ENCODE measurements at regions not wholly inside any gene's neighbourhood (a gene's known extent, or its start where the extent isn't known, plus 50 kb on each side); places are given as distances from the start of the nearest gene placed in this dataset.

DNA sequence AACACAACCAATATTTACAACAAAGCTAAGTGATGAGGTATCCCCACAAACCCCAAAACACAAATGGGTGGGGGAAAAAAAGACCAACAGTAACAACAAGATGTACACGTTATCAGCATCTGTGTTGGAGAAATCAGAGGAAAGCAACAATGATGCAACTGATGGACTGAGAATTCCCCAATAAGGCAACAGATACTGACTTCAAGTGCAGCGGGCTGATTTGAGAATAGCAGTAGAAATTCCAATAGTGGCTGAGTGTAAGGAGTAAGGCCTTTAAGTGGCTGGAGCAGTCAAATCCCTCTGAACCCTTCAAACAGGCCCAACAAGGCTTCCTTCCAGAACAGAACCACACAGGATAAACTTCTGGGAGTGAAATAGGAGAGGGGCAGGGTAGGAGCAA lies 97.6 kb downstream of the TM2D1 start:
- H2AFZ ChIP-seq, result no peak overlapping the region
- no peaks in the 10 kb centered on the region for H4K20me1 ChIP-seq (ENCODE audit: insufficient read depth)
- no peaks in the 10 kb centered on the region for H3K4me1 ChIP-seq (ENCODE audit: insufficient read depth)
- in situ Hi-C loops (cut with MboI), result no loop called here
- no peaks in the 10 kb centered on the region for H3K36me3 ChIP-seq (ENCODE audit: low read depth)
- no peaks in the 10 kb centered on the region for H3K9me2 ChIP-seq (ENCODE audit: insufficient read depth)
- H3F3A ChIP-seq (ENCODE audit: insufficient read depth), result no peaks in the 10 kb centered on the region
- no peaks in the 10 kb centered on the region for H3K79me2 ChIP-seq (ENCODE audit: insufficient read depth)
- DNase-seq, result no peak
- 78 to 90% methylated on average over 2 of the region's 2 CpGs for WGBS, 2 experiments (ENCODE audit: low coverage in 1 of 2, low lambda C conversion rate in 2 of 2, missing lambda C conversion rate in 2 of 2)
- no peak overlapping the region for H3K4me2 ChIP-seq (ENCODE audit: unreplicated experiment)
- H3K9ac ChIP-seq, result no peak overlapping the region
- no peaks in the 10 kb centered on the region for H3K27me3 ChIP-seq (replicated peaks; ENCODE audit: insufficient read depth)
- H3K4me3 ChIP-seq, result no peak overlapping the region
- no peak overlapping the region for H3K27ac ChIP-seq
- no peak for TF ChIP-seq EZH2phosphoT487 (IDR thresholded peaks at IDR 0.05; ENCODE audit: insufficient read depth, low read depth)
- TF ChIP-seq EZH2 (IDR thresholded peaks at IDR 0.05; ENCODE audit: insufficient read depth, poor library complexity, severe bottlenecking), result no peak
- H3K9me3 ChIP-seq (ENCODE audit: low read depth), result no peaks in the 10 kb centered on the region

DNA sequence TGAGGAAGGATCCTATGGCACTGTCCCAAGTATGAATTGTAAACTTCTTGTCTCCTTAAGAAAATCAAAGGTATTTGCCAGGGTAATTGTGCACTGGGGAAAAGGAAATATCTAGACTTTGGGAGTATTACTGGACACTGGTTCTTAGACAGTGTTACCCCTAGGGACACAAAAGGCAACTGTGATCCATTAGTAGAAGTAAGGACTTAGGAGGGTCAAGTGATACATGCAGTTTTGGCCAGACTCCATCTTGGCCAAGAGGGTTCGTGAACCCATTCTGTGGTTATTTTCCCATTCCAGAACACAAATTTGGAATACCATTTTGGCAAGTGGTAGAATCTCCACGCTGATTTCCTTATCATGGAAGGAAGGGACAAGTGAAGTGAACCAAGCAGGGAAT lies 98.1 kb downstream of the TM2D1 start:
- no peak overlapping the region for H2AFZ ChIP-seq
- no peaks in the 10 kb centered on the region for H3K79me2 ChIP-seq (ENCODE audit: insufficient read depth)
- no peak overlapping the region for H3K9ac ChIP-seq
- no peaks in the 10 kb centered on the region for H3K27me3 ChIP-seq (replicated peaks; ENCODE audit: insufficient read depth)
- H3K4me1 ChIP-seq (ENCODE audit: insufficient read depth), result no peaks in the 10 kb centered on the region
- TF ChIP-seq EZH2phosphoT487 (IDR thresholded peaks at IDR 0.05; ENCODE audit: insufficient read depth, low read depth) (no peak), EZH2 (IDR thresholded peaks at IDR 0.05; ENCODE audit: insufficient read depth, poor library complexity, severe bottlenecking) (no peak)
- no peak for DNase-seq
- H3K9me3 ChIP-seq (ENCODE audit: low read depth), result no peaks in the 10 kb centered on the region
- WGBS, 2 experiments (ENCODE audit: low coverage in 1 of 2, low lambda C conversion rate in 2 of 2, missing lambda C conversion rate in 2 of 2), result 48 to 70% methylated on average over 2 of the region's 2 CpGs
- in situ Hi-C loops (cut with MboI), result no loop called here
- no peaks in the 10 kb centered on the region for H3K9me2 ChIP-seq (ENCODE audit: insufficient read depth)
- no peak overlapping the region for H3K4me2 ChIP-seq (ENCODE audit: unreplicated experiment)
- H4K20me1 ChIP-seq (ENCODE audit: insufficient read depth), result no peaks in the 10 kb centered on the region
- no peaks in the 10 kb centered on the region for H3K36me3 ChIP-seq (ENCODE audit: low read depth)
- H3K27ac ChIP-seq, result no peak overlapping the region
- no peaks in the 10 kb centered on the region for H3F3A ChIP-seq (ENCODE audit: insufficient read depth)
- no peak overlapping the region for H3K4me3 ChIP-seq

DNA sequence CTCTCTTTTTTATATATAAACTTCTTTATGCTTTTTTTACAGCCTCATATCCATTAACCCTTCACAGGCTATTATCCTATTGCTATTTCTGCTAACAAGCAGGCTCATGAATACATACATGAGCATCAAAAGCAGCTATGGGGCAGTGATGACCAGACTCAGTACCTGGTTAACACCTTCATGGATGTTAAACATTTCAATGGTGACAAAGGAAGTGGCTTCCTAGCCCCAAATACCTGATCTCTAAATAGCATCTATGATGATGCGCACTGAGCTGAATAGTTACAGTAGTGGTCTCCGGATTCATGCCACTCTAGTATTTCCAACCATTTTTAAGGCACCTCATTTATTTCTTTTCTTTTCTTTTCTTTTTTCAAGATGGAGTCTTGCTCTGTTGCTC lies 101.1 kb downstream of the TM2D1 start:
- H3K79me2 ChIP-seq (ENCODE audit: insufficient read depth), result no peaks in the 10 kb centered on the region
- H3K4me3 ChIP-seq, result no peak overlapping the region
- 89 to 92% methylated on average over 2 of the region's 2 CpGs for WGBS, 2 experiments (ENCODE audit: low coverage in 1 of 2, low lambda C conversion rate in 2 of 2, missing lambda C conversion rate in 2 of 2)
- DNase-seq, result no peak
- no peaks in the 10 kb centered on the region for H3F3A ChIP-seq (ENCODE audit: insufficient read depth)
- H3K36me3 ChIP-seq (ENCODE audit: low read depth), result no peaks in the 10 kb centered on the region
- no peaks in the 10 kb centered on the region for H3K4me1 ChIP-seq (ENCODE audit: insufficient read depth)
- in situ Hi-C loops (cut with MboI), result no loop called here
- no peak overlapping the region for H3K4me2 ChIP-seq (ENCODE audit: unreplicated experiment)
- no peaks in the 10 kb centered on the region for H3K9me2 ChIP-seq (ENCODE audit: insufficient read depth)
- H2AFZ ChIP-seq, result no peak overlapping the region
- H3K9ac ChIP-seq, result no peak overlapping the region
- H3K27me3 ChIP-seq (replicated peaks; ENCODE audit: insufficient read depth), result no peaks in the 10 kb centered on the region
- no peak for TF ChIP-seq EZH2 (IDR thresholded peaks at IDR 0.05; ENCODE audit: insufficient read depth, poor library complexity, severe bottlenecking)
- H3K9me3 ChIP-seq (ENCODE audit: low read depth), result no peaks in the 10 kb centered on the region
- no peaks in the 10 kb centered on the region for H4K20me1 ChIP-seq (ENCODE audit: insufficient read depth)
- H3K27ac ChIP-seq, result no peak overlapping the region

DNA sequence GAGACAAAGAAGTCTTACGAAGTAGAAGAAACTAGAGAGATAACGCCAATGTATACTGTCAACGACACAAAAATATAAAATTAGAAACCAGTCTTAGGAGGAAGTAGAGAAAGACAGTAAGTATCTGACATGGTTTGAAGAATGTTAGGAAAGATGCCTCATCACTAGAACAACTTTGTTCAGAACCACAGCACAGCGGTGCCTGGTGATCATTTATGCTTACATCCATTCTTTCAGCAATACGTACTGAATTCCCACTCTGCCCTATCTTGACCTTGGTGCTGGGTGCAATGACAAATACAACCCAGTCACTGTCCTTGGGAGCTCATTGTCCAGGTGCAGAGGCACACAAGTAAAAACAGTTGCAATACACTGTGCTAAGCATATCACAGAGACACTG lies 104.4 kb downstream of the TM2D1 start:
- Histone ChIP-seq H3K9me2 (ENCODE audit: insufficient read depth) (no peaks in the 10 kb centered on the region), H3K4me3 (no peak overlapping the region), H3K9me3 (ENCODE audit: low read depth) (no peaks in the 10 kb centered on the region), H3F3A (ENCODE audit: insufficient read depth) (no peaks in the 10 kb centered on the region), H3K79me2 (ENCODE audit: insufficient read depth) (no peaks in the 10 kb centered on the region), H3K4me2 (ENCODE audit: unreplicated experiment) (no peak overlapping the region), H4K20me1 (ENCODE audit: insufficient read depth) (no peaks in the 10 kb centered on the region), H3K27ac (no peak overlapping the region), H2AFZ (no peak overlapping the region), H3K36me3 (ENCODE audit: low read depth) (no peaks in the 10 kb centered on the region), H3K4me1 (ENCODE audit: insufficient read depth) (no peaks in the 10 kb centered on the region), H3K27me3 (replicated peaks; ENCODE audit: insufficient read depth) (no peaks in the 10 kb centered on the region), H3K9ac (no peak overlapping the region)
- 58 to 69% methylated on average over 5 of the region's 5 CpGs for whole genome bisulfite sequencing, 2 experiments (ENCODE audit: low coverage in 1 of 2, low lambda C conversion rate in 2 of 2, missing lambda C conversion rate in 2 of 2)
- no peak for TF ChIP-seq EZH2phosphoT487 (IDR thresholded peaks at IDR 0.05; ENCODE audit: insufficient read depth, low read depth)
- TF ChIP-seq EZH2 (IDR thresholded peaks at IDR 0.05; ENCODE audit: insufficient read depth, poor library complexity, severe bottlenecking), result no peak
- DNase-seq, result no peak
- in situ Hi-C loops (cut with MboI), result no loop called here

DNA sequence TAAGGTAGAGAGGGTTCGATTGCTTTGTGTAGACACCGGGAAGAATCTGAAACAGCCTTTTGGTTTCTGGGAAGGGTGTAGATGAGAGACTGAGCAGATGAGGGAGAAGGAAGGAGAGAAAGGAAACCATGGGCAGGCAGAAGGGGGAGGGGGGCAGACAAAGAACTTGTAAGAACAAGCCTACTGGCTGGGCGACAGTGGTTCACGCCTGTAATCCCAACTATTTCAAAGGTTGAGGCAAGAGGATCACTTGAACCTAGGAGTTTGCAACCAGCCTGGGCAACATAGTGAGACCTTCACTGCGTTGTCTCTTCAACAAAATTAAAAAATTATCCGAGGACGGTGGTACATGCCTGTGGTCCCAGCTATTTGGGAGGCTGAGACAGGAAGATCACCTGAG lies 106.2 kb downstream of the TM2D1 start:
- no peak overlapping the region for H3K27ac ChIP-seq
- TF ChIP-seq EZH2 (IDR thresholded peaks at IDR 0.05; ENCODE audit: insufficient read depth, poor library complexity, severe bottlenecking) (no peak), EZH2phosphoT487 (IDR thresholded peaks at IDR 0.05; ENCODE audit: insufficient read depth, low read depth) (no peak)
- in situ Hi-C loops (cut with MboI), result no loop called here
- no peaks in the 10 kb centered on the region for H3K27me3 ChIP-seq (replicated peaks; ENCODE audit: insufficient read depth)
- H3K4me2 ChIP-seq (ENCODE audit: unreplicated experiment), result no peak overlapping the region
- H2AFZ ChIP-seq, result no peak overlapping the region
- no peak for DNase-seq
- no peaks in the 10 kb centered on the region for H4K20me1 ChIP-seq (ENCODE audit: insufficient read depth)
- no peak overlapping the region for H3K9ac ChIP-seq
- H3K9me2 ChIP-seq (ENCODE audit: insufficient read depth), result no peaks in the 10 kb centered on the region
- no peaks in the 10 kb centered on the region for H3K9me3 ChIP-seq (ENCODE audit: low read depth)
- 86 to 94% methylated on average over 7 of the region's 7 CpGs for WGBS, 2 experiments (ENCODE audit: low coverage in 1 of 2, low lambda C conversion rate in 2 of 2, missing lambda C conversion rate in 2 of 2)
- H3F3A ChIP-seq (ENCODE audit: insufficient read depth), result no peaks in the 10 kb centered on the region
- H3K36me3 ChIP-seq (ENCODE audit: low read depth), result no peaks in the 10 kb centered on the region
- H3K4me1 ChIP-seq (ENCODE audit: insufficient read depth), result no peaks in the 10 kb centered on the region
- H3K4me3 ChIP-seq, result no peak overlapping the region
- no peaks in the 10 kb centered on the region for H3K79me2 ChIP-seq (ENCODE audit: insufficient read depth)

All from GM23248 (cell line).